KBM-7 (cell line): ENCODE measurements at regions not wholly inside any gene's neighbourhood (a gene's known extent, or its start where the extent isn't known, plus 50 kb on each side); places are given as distances from the start of the nearest gene placed in this dataset.

ENCODE experiments used
- DNase-seq: peaks from one replicate; pipeline ENCODE4 v3.0.0-alpha.2; 2015
- in situ Hi-C: fragments of 300-500 bp; cut with MboI; formaldehyde crosslinking; loops from 2 replicates; pipeline ENCODE4 v1.14.3; 2020; ENCODE audit warnings: low sequenced_read_pairs, low pct_unique_long_range_greater_than_20kb, mixed read lengths

GRCh38 chr7:45235905-45236304 is 78.3 kb downstream of the RAMP3 start:
- in situ Hi-C loops, result no loop called here
- DNase-seq, result no peak

- DNase-seq, result no peak
- in situ Hi-C loops, result no loop called here
Measured at GRCh38 chr7:45236666-45237065, 79.1 kb downstream of the RAMP3 start.

GRCh38 chr7:45237788-45238461 is 80.3 kb downstream of the RAMP3 start:
- in situ Hi-C loops, result no loop called here
- DNase-seq, result no peak

GRCh38 chr7:45238806-45239205 is 81.2 kb downstream of the RAMP3 start:
- in situ Hi-C loops, result no loop called here
- DNase-seq, result no peak

GRCh38 chr7:45239486-45239885 is 81.9 kb downstream of the RAMP3 start:
- no peak for DNase-seq
- in situ Hi-C loops, result no loop called here

- DNase-seq, result no peak
- in situ Hi-C loops, result no loop called here
Measured at GRCh38 chr7:45240273-45240771, 82.7 kb downstream of the RAMP3 start.

GRCh38 chr7:45240926-45241325 is 83.3 kb downstream of the RAMP3 start:
- no peak for DNase-seq
- in situ Hi-C loops, result no loop called here

GRCh38 chr7:45241339-45242109 is 83.9 kb downstream of the RAMP3 start:
- in situ Hi-C loops, result no loop called here
- DNase-seq, result no peak

GRCh38 chr7:45242261-45242660 is 84.7 kb downstream of the RAMP3 start:
- in situ Hi-C loops, result no loop called here
- no peak for DNase-seq

- in situ Hi-C loops, result no loop called here
- no peak for DNase-seq
Measured at GRCh38 chr7:45242698-45243097, 85.1 kb downstream of the RAMP3 start.

GRCh38 chr7:45244981-45245380 is 87.4 kb downstream of the RAMP3 start:
- in situ Hi-C loops, result no loop called here
- DNase-seq, result no peak

- in situ Hi-C loops, result no loop called here
- no peak for DNase-seq
Measured at GRCh38 chr7:45246339-45246738, 88.7 kb downstream of the RAMP3 start.

- DNase-seq, result no peak
- in situ Hi-C loops, result loop anchor here (10.0 kb wide), 1 partner anchor 97 kb away; the partner anchor contains the start of gene RAMP3
Measured at GRCh38 chr7:45252248-45252647, 94.7 kb downstream of the RAMP3 start.

GRCh38 chr7:45252857-45253256 is 95.3 kb downstream of the RAMP3 start:
- in situ Hi-C loops, result loop anchor here (10.0 kb wide), 1 partner anchor 98 kb away; the partner anchor contains the start of gene RAMP3
- no peak for DNase-seq

GRCh38 chr7:45253368-45253767 is 95.8 kb downstream of the RAMP3 start:
- in situ Hi-C loops, result loop anchor here (10.0 kb wide), 1 partner anchor 99 kb away; the partner anchor contains the start of gene RAMP3
- DNase-seq, result no peak

- no peak for DNase-seq
- in situ Hi-C loops, result loop anchor here (10.0 kb wide), 1 partner anchor 100 kb away; the partner anchor contains the start of gene RAMP3
Measured at GRCh38 chr7:45255187-45255586, 97.6 kb downstream of the RAMP3 start.

- no peak for DNase-seq
- in situ Hi-C loops, result loop anchor here (10.0 kb wide), 1 partner anchor 102 kb away; the partner anchor contains the start of gene RAMP3
Measured at GRCh38 chr7:45256309-45256708, 98.7 kb downstream of the RAMP3 start.

GRCh38 chr7:45256775-45257174 is 99.2 kb downstream of the RAMP3 start:
- in situ Hi-C loops, result loop anchor here (10.0 kb wide), 1 partner anchor 102 kb away; the partner anchor contains the start of gene RAMP3
- DNase-seq, result no peak

- no peak for DNase-seq
- in situ Hi-C loops, result loop anchor here (10.0 kb wide), 1 partner anchor 102 kb away; the partner anchor contains the start of gene RAMP3
Measured at GRCh38 chr7:45257284-45257683, 99.7 kb downstream of the RAMP3 start.
